T-helper 17 cell (primary cell): ENCODE measurements at regions not wholly inside any gene's neighbourhood (a gene's known extent, or its start where the extent isn't known, plus 50 kb on each side); places are given as distances from the start of the nearest gene placed in this dataset.
"Not testable (repeated sequence)": the region's sequence is repeated elsewhere in the genome, so short reads cannot be mapped to it uniquely, and the experiment has no call there.

Experiments
- ATAC-seq: fragments of 150-1000 bp; cut with Tn5 transposase; 2 replicates; pipeline ENCODE4 v1.10.0; 2021; ENCODE audit warnings: mild to moderate bottlenecking, moderate library complexity
- DNase-seq, 3 donors: peaks; one replicate each; pipeline versions ENCODE4 v3.0.0 to v3.0.0-alpha.2; 2020 to 2021
- H3K9me3 ChIP-seq: one replicate; pipeline ENCODE4 v1.7.0; 2013; ENCODE audit warnings: low read length, mild to moderate bottlenecking; ENCODE audit not compliant: control insufficient read depth, poor library complexity, severe bottlenecking
- H3K27ac Mint-ChIP-seq: one replicate; pipeline ENCODE4 v1.8.0; 2022; ENCODE audit warnings: mild to moderate bottlenecking, moderate library complexity, mixed read lengths
- H3K27me3 Mint-ChIP-seq: one replicate; pipeline ENCODE4 v1.8.0; 2022; ENCODE audit warnings: mixed read lengths
- H3K36me3 Mint-ChIP-seq: one replicate; pipeline ENCODE4 v1.8.0; 2022; ENCODE audit warnings: low read depth, mixed read lengths
- H3K4me1 Mint-ChIP-seq: one replicate; pipeline ENCODE4 v1.8.0; 2022; ENCODE audit warnings: mild to moderate bottlenecking, mixed read lengths
- H3K4me3 Mint-ChIP-seq: one replicate; pipeline ENCODE4 v1.8.0; 2022; ENCODE audit warnings: mild to moderate bottlenecking, moderate library complexity, mixed read lengths

DNA sequence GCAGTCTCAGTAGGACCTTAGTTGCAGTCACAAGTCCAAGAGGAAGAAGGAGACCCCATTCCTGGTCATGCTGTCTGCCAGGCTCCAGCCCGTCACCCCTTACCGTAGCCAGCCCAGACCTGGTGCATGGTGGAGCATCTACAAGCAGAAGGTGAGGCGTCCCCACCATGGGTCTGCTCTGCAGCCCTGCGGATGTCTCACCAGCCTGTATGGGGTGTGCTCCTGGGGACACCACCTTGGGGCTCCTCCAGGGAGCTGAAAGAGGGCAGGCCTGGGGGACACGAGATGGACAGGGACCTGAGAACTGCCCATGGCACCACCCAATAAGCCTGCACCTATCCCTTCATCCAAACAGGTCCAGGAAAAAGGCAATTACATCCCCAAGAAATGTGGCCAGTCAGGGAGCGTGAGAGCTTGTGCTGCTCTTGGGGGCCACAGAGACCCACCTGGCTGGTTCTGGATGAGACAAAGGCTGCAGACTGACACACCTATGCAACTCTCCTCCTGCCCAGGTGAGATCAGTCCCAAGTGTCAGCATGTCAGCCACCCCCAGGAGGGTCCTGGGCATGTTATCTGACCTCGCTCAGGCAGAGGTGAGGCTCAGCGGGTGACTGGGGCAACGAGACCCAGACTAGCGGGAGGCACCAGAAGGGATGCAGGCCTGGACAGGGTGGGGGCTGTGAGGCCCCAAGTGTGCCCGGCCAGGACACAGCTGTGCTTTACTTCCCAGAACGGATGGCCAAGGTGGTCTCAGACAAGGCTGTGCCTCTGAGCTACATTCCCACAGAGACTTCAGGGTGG is 84.5 kb upstream of the RET start:
- DNase-seq (no peak), ATAC-seq (no peak)
- Mint-ChIP-seq H3K4me1 (peaks cover 6% of the 10 kb centered on the region), H3K36me3 (peaks cover 2% of the 10 kb centered on the region), H3K27me3 (peaks cover 14% of the 10 kb centered on the region), H3K4me3 (no peak overlapping the region), H3K27ac (no peak overlapping the region)
- H3K9me3 ChIP-seq, result no peaks in the 10 kb centered on the region

DNA sequence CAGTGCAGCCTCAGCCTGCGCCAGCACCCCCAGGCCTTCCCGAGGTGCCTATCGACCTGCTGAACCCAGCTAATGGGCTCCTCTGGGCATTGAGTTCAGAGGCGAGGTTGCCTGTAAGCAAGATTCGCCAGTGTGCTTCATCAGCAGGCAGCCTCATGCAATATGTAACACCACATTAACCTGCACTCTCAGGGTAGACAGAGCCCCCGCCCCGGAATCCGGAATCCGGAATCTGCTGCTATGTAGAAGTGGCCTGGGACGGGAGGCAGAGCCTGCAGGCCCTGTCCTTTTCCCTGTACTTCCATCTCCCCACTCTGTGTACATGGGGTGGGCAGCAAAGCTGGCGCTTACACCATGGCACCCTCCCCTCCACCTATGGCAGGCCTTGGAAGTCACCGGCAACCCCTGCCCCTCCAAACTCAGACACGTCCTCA is 83.9 kb upstream of the RET start:
- H3K36me3 Mint-ChIP-seq, result peaks cover 2% of the 10 kb centered on the region
- no peak overlapping the region for H3K4me3 Mint-ChIP-seq
- peaks cover 14% of the 10 kb centered on the region for H3K27me3 Mint-ChIP-seq
- ATAC-seq (no peak), DNase-seq (no peak)
- no peaks in the 10 kb centered on the region for H3K9me3 ChIP-seq
- no peak overlapping the region for H3K27ac Mint-ChIP-seq
- H3K4me1 Mint-ChIP-seq, result peaks cover 6% of the 10 kb centered on the region

- DNase-seq, H3K4me1 Mint-ChIP-seq, ATAC-seq, H3K9me3 ChIP-seq, H3K27ac Mint-ChIP-seq, H3K4me3 Mint-ChIP-seq, H3K36me3 Mint-ChIP-seq: not testable (repeated sequence)
- H3K27me3 Mint-ChIP-seq, result peaks cover 13% of the 10 kb centered on the region
Observed at GRCh38 chr10:42994909-42995308, 82.0 kb upstream of the RET start.

DNA sequence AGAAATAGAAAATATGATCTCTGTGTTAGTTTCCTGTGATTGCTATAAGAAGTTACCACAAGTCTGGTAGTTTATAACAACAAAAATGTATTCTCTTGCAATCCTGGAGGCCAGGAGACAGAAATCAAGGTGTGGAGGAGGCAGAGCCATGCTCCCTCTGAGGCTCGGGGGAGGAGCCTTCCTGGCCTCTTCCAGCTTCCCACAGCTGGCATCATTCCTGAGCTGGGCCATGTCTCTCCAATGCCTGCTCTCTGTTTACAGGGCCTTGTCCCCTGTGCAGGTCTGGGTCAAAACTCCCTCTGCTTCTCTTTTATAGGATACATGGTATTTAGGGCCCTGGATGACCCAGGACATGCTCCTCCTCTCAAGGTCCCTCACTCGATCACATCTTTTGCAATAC is 81.3 kb upstream of the RET start:
- ATAC-seq (no peak), DNase-seq (no peak)
- H3K27me3 Mint-ChIP-seq, result peaks cover 13% of the 10 kb centered on the region
- H3K27ac Mint-ChIP-seq, result no peak overlapping the region
- no peaks in the 10 kb centered on the region for H3K36me3 Mint-ChIP-seq
- H3K9me3 ChIP-seq, result no peaks in the 10 kb centered on the region
- peaks cover 2% of the 10 kb centered on the region for H3K4me1 Mint-ChIP-seq
- no peak overlapping the region for H3K4me3 Mint-ChIP-seq

GRCh38 chr10:42996588-42996987 is 80.3 kb upstream of the RET start:
- Mint-ChIP-seq H3K27me3 (peaks cover 13% of the 10 kb centered on the region), H3K36me3 (no peaks in the 10 kb centered on the region), H3K4me3 (no peak overlapping the region), H3K27ac (no peak overlapping the region), H3K4me1 (peaks cover 2% of the 10 kb centered on the region)
- no peaks in the 10 kb centered on the region for H3K9me3 ChIP-seq
- ATAC-seq (no peak), DNase-seq (no peak)

DNA sequence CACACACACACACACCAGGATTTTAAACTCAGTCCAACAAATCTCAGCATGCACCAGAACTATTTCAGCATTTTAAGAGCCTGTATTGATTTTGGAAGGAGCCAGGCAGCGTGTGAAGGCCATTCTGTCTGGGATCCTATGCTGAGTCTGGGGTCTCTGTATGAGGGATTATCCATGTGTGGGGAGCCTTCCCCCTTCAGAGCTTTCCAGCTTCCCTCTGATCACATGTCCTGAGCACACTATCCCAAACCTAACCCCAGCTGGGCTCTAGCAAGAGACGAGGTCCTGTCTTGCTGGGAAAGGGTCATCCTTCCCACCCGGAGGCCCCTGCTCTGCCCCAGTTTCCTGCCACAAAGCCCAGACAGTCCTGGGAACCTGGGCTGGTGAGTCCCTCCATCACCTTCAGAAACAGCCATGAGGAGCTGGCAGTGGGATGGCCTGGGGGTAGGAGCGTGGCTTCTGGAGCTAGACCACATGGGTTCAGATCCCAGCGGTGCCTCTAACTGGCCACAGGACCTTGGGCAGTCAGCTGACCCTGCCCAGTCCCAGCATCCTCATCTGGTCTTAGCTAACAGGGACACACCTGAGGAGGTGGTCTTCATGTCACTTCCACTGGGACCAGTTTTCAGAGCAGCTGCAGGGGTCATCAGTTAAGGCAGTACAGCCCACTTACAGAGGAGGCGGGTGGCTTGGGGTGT is 79.6 kb upstream of the RET start:
- no peaks in the 10 kb centered on the region for H3K9me3 ChIP-seq
- ATAC-seq, result no peak
- Mint-ChIP-seq H3K36me3 (no peaks in the 10 kb centered on the region), H3K4me3 (no peak overlapping the region), H3K4me1 (peaks cover 2% of the 10 kb centered on the region), H3K27ac (no peak overlapping the region), H3K27me3 (peaks cover 13% of the 10 kb centered on the region)
- DNase-seq, result no peak

DNA sequence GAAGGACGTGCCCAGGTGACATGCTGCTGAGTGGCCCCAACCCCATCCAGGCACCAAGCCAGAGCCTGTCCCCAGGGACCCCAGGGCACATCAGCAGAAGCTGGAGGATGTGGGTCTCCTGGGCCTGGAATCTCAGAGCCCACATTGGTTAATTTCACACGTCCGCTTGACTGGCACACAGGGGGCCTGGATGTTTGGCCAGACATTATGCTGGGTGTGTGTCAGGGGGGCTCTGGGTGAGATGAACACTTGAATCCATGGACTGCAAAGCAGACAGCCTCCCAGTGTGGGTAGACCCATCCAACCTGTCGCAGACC is 79.1 kb upstream of the RET start:
- Mint-ChIP-seq H3K4me3 (no peak overlapping the region), H3K4me1 (peaks cover 2% of the 10 kb centered on the region), H3K27me3 (peaks cover 13% of the 10 kb centered on the region), H3K36me3 (no peaks in the 10 kb centered on the region), H3K27ac (no peak overlapping the region)
- no peaks in the 10 kb centered on the region for H3K9me3 ChIP-seq
- DNase-seq (no peak), ATAC-seq (no peak)

DNA sequence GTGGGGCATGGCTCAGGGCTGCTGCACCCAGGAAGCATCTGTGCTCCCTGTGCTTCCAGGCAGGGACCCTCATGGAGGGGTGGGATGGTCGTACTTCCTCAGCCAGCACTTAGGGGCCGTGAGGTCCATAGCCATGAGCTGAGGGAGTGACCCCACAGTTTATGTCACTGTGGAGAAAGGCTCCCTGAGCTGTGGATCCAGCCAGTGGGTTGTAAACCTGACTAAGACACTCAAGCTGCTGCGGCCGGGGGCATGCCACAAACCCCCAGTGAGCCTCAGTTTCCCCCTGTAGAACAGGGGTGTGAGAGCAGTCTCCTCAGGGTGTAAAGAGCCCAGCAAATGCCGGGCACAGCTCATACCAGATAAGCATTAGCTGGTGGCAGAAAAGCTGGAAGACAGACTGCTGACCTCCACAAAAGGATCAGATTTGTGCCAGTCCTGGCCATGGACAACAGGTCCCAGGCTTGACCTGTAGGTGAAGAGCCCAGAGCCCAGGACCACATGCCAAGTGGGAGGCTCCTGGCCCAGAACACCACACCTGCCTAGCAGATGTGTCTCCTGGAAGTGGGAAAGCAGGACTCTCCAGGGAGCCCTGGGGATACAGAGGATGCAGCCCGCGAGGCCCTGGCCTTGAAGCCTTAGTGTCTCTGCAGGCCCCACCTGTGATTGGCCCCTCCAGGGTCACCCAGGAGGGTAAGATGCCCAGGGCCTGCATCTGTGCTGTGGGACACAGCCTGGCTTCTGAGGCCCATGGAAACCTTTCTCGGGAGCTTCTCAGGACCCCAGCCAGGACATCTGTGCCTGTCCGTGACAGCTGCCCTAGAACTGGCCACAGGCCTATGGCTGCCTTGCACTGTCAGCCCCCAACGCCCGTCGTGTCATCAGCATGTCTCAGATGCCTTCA is 78.1 kb upstream of the RET start:
- peaks cover 13% of the 10 kb centered on the region for H3K27me3 Mint-ChIP-seq
- no peaks in the 10 kb centered on the region for H3K9me3 ChIP-seq
- H3K27ac Mint-ChIP-seq, result no peak overlapping the region
- H3K4me3 Mint-ChIP-seq, result no peak overlapping the region
- H3K36me3 Mint-ChIP-seq, result no peaks in the 10 kb centered on the region
- peaks cover 2% of the 10 kb centered on the region for H3K4me1 Mint-ChIP-seq
- ATAC-seq, result no peak
- DNase-seq, result no peak

DNA sequence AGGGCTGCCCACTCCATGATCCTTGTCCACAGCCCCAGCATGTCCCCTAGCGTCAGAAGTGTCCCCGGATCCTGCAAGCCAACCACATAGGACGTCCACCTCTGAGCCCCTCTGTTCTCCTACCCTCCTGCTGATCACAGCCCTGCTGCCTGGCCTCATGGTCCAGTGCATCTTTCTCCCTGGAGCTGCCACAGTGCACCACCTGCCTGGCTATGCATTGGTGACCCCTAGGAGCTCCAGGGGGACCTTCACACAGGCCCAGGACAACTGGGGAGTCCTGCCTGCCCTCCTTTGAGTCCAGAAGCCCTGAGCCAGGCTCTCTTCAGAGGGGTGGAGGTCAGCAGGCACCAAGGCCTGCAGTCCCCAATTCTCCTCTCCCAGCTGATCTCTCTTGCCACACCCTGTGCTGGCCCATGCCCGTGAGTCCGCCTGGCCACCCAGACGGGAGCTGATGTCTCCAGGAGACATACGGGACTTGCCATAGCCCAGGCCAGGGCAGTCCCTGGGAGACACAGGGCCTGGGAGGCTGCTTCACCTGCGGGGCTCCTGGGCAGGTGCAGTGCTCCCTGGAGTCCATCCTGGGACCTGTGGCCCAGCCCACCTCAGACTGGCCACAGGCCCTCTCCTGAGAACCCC is 77.4 kb upstream of the RET start:
- H3K36me3 Mint-ChIP-seq, result no peaks in the 10 kb centered on the region
- no peaks in the 10 kb centered on the region for H3K9me3 ChIP-seq
- ATAC-seq (no peak), DNase-seq (no peak)
- peaks cover 2% of the 10 kb centered on the region for H3K4me1 Mint-ChIP-seq
- H3K4me3 Mint-ChIP-seq, result no peak overlapping the region
- H3K27me3 Mint-ChIP-seq, result peaks cover 13% of the 10 kb centered on the region
- H3K27ac Mint-ChIP-seq, result no peak overlapping the region

DNA sequence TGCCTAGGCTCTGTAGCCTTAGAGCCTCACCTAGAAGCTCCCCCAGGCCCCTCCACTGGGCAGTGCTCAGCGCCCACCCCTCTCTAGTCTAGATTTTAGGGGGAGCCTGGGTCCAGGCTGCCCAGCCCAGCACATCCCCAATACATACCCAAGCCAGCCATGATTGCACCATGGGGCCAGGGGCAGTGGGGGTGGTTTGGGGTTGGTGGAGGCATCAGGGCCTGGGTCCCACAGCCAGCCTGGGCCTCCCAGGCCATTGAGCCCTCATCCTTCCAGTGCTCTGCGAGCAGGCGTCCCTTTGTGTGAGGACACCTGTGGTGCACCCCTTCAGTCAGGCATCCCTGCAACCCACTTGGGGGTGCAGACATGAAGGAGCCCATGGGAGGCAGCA is 76.9 kb upstream of the RET start:
- DNase-seq (no peak), ATAC-seq (no peak)
- H3K9me3 ChIP-seq, result no peaks in the 10 kb centered on the region
- Mint-ChIP-seq H3K4me1 (peaks cover 2% of the 10 kb centered on the region), H3K27me3 (peaks cover 16% of the 10 kb centered on the region), H3K36me3 (no peaks in the 10 kb centered on the region), H3K27ac (no peak overlapping the region), H3K4me3 (no peak overlapping the region)

DNA sequence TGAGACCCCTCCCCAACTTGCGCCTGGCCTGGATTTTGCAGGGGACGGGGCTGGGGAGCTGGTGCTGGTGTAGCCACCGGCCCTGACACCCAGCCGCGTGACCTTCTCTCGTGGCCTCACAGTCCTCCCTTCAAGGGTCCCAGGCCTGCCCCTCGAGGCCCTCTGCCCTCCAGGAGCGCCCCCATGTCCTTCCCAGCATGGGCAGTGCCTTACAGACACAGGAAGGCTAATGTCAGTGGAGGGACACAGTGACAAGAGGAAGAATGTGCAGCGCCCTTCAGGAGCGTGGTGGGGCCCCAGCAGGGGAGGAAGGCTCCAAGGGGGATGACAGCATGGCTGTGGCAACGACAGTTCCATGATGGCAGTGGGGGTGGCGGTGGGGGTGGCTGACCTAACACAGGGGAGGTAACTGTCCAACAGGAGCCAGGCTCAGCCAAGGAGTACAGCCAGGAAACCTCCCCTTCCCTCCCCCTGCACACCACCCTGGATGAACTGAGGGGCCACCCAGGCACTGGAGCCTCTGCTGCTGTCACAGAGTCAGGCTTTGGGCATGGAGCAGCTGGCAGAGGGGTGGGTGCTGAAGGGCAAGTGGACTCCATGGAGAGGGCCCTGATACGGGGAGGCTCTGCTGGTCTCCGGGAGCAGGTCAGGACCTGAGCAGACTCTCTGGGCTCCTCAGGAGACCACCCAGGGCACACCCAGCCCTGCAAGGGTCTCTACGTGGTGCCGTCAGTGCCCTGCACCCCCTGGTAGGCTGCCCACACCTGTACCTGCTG is 76.0 kb upstream of the RET start:
- no peaks in the 10 kb centered on the region for H3K36me3 Mint-ChIP-seq
- H3K27me3 Mint-ChIP-seq, result peaks cover 21% of the 10 kb centered on the region
- H3K27ac Mint-ChIP-seq, result no peak overlapping the region
- no peaks in the 10 kb centered on the region for H3K9me3 ChIP-seq
- peaks cover 2% of the 10 kb centered on the region for H3K4me1 Mint-ChIP-seq
- no peak for DNase-seq
- ATAC-seq, result no peak
- no peak overlapping the region for H3K4me3 Mint-ChIP-seq

GRCh38 chr10:43001427-43001795 is 75.5 kb upstream of the RET start:
- no peak for ATAC-seq
- Mint-ChIP-seq H3K4me1 (no peaks in the 10 kb centered on the region), H3K36me3 (no peaks in the 10 kb centered on the region), H3K27ac (no peak overlapping the region), H3K27me3 (peaks cover 24% of the 10 kb centered on the region), H3K4me3 (no peak overlapping the region)
- H3K9me3 ChIP-seq, result no peaks in the 10 kb centered on the region
- no peak for DNase-seq
